ENCODE measurements at regions not wholly inside any gene's neighbourhood (a gene's known extent, or its start where the extent isn't known, plus 50 kb on each side); places are given as distances from the start of the nearest gene placed in this dataset.
"Not testable (repeated sequence)": the region's sequence is repeated elsewhere in the genome, so short reads cannot be mapped to it uniquely, and the experiment has no call there.

DNA sequence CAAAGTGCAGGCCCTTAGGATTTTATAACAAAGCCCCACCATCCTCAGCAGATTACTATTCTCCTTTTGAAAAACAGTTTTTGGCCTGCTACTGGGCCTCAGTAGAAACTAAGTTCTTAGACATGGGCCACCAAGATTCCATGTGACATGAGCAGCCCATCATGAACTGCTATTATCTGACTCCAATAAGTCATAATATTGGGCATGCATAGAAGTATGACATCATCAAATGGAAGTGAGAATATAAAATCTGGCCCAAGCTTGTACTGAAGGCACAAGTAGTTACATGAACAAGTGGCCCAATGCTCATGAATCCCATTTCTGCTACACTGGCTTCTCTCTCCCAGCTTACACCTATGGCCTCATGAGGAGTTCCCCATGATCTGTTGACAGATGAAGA, 404.8 kb downstream of the EPHA5 start:
- DNase-seq (ENCODE audit: low spot score) (no peak), FAIRE-seq (no peak)

DNA sequence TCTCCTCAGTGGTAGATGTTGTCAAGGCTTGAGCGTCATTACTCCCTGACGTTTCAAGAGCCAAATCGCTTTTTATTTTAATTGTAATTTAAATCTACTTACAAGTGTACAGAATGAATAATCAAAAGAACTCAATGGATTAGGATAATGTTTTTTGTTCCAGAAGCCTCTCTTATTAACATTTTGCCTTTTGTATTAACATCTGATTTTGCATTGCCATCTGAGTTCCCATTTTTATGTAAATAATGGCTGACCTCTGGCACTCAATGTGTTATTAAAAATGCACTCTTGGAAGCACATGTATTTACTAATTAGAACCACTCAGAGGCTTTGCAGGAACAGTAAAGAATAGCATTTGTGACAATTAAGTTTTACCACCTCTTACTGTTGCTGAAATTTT, 411.0 kb downstream of the EPHA5 start:
- FAIRE-seq: no peak
- DNase-seq (ENCODE audit: low spot score): no peak

DNA sequence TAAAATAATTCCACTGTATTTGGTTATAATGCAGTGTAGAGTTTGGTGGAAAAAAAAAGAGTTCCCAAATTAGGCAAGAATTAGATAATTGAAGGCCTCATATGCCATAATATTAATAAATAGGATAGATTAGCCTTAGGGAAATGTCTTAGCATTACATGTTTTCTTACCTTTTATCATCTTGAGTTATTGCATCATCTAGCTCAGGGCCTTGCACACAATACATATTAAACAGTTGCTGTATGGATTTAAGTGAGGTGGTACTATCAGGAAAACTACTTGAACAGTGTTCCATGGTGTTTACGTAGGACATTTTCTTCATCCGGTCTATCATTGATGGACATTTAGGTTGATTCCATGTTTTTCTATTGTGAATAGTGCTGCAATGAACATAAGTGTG, 419.4 kb downstream of the EPHA5 start:
- FAIRE-seq (no peak), DNase-seq (ENCODE audit: low spot score) (no peak)

DNA sequence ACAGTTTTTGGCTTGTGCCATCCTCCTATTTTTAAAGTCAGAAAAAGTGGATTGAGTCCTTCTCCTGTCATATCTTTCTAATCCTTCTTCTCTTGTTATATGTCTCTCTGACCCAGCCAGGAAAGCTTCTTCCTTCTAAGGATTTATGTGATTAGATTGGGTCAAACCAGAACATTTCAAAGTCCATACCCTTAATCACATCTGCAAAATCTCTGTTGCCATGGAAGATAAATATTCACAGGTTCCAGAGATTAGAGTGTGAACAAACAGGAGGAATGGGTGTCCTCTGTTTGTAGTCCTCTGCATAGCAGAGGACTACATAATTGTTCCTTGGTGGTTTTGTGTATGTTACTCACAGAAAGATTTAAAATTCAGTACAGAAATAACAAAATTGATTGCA, 421.2 kb downstream of the EPHA5 start:
- DNase-seq (ENCODE audit: low spot score) (no peak), FAIRE-seq (no peak)

DNA sequence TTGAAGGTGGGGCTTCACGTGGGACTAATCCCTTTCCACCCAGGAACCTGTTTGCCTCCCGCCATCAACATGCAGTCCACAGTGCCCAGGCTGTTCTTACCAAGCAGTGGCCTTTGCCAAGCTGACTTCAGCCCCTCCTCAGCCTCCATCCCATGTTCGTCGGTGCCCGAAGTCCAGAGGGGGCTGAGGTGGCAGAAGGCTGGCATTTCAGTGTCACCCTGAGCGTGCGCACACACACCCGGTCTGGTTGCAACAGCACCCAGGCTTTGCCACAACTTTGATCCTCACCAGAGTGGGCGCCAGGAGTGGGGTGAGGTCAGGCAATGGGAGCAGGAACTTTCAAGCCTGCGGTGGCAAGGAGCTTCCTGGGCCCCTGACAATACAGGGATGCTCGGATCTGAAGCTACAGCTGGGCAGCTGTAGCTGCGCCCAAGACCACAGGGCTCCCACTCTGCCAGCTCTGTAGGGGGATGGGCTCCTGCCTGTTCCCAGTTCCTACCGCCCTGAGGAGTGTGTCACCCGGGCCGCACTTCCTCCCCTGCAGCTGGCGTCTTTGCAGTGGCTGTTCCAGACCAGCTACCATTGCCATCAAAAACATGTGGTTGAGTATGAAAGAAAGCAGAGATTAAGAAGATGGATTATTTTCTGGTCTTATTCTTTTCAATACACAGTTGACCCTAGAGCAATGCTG, 428.0 kb downstream of the EPHA5 start:
- no peak for DNase-seq (ENCODE audit: low spot score)
- FAIRE-seq: no peak

DNA sequence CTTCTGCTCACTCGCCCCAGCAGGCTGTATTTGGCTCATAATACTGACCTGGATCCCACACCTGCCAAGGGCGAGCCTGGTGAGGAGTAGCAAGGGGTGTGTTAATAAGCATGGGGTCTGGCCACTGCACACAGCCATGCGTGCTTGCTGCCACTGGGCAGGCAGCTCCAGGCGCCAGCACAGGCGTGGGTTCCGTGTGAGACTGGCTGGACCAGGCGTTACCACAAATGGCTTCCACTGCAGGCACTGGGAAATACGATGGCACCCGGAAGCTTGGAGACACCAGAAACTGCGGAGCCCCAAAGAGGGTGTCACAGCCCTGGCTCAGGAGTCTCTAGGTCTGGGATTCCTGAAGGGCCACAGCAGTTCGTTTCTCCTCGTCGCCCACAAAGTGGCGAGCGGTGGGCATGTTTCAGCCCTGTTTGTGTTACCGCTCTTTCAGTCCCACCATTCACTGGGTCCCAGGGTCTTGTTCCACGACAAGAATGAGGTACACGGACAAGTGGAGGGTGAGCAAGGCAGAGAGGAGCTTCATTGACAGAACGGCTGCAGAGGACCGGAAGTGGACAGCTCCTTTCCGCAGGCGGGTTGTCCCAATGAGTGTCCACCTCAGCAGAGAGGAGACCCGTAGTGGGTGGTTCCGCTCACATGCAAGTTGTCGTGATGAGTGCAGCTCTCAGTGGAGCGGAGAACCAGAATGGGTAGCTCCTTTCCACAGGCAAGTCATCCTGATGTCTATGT, 428.9 kb downstream of the EPHA5 start:
- no peak for FAIRE-seq
- no peak for DNase-seq (ENCODE audit: low spot score)

DNA sequence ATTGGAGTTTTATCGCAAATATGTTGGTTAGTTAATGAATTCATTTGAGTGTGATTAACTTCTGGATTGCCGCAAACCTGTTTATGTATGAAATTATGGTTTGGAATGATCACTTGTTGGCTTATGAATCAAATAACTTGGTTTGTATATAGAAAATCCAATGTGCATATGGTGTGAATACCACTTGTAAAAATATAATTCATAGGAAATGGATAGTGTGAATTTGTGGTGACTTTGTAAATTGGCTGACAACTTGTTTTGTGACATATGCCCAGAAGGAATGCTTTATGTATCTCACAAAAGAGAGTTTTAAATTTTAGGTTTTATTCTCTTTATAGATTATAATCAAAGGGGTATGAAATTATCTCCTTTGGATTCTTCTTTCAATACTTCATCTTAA, 436.2 kb downstream of the EPHA5 start:
- no peak for FAIRE-seq
- no peak for DNase-seq (ENCODE audit: low spot score)

DNA sequence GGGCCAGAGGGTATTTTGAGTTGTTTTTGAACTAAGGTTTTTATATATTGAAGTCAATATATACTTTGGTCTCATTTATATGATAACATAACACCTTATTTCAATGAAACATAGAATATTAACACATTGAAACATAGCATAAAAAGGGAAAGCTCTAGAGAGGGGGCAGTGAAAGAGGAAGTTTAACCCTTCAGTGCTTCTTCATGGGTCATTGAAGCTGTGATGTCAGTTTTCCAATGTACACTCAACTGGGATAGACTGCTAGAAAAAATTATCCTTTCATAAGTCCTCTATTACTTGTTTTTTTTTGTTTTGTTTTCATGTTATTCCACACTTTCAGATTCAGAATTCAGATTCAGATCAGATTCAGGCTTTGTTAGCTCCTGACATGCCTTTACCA, 442.7 kb downstream of the EPHA5 start:
- FAIRE-seq: no peak

DNA sequence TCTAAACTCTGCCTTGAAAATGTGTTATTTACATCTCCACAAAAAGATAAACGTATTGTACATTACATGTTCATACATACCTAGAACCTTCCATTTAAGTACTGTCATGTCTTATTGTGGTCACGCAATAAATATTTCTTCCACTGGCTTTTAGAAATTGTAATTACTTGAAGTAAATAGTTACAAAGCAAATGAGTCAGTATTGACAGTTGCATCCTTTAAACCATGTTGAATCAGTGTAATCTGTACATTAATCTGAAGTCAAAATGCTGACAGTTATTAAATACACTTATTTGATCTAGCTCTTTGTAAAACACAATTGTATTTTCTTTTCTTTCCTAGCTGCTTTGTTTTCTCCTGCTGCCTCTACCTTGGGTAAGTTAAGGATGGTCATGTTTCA, 446.7 kb downstream of the EPHA5 start:
- DNase-seq (ENCODE audit: low spot score): no peak
- no peak for FAIRE-seq

More for the DNA sequence above, 442.7 kb downstream of the EPHA5 start:
- no peak for DNase-seq (ENCODE audit: low spot score)

DNA sequence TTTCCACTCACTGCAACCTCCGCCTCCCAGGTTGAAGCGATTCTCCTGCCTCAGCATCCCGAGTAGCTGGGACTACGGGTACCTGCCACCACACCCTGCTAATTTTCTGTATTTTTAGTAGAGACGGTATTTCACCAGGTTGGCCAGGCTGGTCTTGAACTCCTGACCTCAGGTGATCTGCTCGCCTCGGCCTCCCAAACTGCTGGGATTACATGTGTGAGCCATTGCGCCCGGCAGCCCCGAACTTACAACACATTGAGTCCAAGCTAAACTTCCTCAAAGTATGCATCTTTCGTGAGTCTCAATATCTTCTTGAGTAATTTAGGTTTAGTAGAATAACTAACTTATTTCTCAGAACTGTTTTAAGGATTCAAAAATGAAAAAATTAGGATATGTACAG, 447.2 kb downstream of the EPHA5 start:
- FAIRE-seq; DNase-seq (ENCODE audit: low spot score): not testable (repeated sequence)

DNA sequence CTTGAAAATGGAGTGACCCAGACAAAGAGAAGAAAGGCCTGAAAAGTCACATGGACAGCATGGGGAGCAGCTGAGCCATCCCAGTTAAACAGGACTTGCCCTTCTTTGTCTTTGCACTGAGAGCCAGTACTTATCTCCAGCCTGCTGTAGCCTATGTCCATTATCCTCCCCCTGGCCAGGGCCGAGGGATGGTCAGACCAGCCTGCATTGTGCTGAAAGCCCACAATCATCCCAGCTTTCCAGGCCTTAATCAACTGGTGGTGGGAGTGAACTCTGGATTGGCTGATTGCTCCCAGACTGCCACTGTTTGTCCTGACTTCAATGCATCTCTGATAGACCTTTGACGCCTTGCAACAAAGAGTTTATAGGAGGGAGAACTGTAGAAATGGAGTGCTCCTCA, 453.1 kb downstream of the EPHA5 start:
- no peak for FAIRE-seq
- no peak for DNase-seq (ENCODE audit: low spot score)

DNA sequence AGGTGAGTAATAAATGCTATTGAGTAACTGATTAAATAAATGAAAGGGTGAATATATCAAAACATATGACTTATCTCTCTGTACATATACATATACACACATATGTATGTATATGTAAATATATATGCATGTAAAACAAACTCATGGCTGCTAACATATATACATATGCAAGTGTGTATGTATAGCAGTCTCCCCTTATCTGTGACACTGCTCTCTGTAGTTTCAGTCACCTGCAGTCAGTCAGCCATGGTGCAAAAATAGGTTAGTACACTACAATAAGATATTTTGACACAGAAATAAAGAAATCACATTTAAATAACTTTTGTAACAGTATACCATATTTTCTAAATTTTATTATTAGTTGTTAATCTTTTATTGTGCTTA, 467.4 kb downstream of the EPHA5 start:
- DNase-seq (ENCODE audit: low spot score) (no peak), FAIRE-seq (no peak)

DNA sequence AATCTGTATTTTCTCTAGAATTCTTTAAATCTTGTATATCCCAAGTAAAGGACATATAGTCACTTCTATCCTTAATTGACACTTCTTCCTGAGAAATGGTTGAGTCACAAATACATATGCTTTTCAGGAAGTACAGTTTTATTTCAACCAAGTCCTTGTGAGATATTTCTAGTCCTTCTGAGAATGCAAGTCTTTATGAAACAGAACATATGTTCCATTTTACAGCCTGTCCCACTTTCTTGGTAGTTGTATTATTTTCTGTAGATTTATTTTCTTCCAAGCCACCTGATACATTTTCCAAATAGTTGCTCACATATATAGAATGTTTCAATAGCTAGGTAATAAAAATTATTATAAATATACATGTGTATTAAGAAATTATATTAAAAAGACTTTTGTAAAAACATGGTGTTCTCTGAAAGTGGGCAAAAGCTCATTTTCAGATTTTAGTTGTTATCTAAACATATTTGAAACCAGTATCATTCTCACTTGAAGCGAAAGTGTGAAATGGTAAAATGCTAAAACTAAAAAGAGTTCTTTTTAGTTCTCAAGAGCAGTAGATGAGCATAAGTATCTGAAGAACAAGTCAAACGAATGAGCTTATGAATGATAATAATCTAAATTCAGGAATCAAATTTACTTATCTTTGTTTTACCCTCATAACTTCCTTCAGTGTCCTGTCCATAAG, 468.0 kb downstream of the EPHA5 start:
- FAIRE-seq: no peak
- DNase-seq (ENCODE audit: low spot score): no peak

DNA sequence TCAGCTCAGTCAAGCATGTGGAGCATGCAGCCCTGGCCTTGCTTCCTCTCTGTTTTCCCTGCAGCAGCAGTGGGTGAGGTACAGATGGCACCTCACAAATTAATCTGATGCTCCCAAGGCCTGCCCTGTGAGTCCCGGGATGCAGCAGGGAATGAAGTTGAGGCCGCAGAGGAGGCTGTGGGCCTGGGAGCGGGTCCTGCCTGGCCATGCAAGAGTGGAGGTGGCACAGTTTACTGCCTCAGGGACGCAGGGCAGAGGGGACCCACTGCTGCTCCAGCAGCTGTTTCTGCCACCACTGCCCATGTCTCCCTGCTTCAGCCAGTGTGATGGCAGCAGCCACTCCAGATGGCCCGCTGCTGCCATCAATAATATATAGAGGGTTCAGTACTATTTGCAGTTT, 474.6 kb downstream of the EPHA5 start:
- FAIRE-seq: no peak

DNA sequence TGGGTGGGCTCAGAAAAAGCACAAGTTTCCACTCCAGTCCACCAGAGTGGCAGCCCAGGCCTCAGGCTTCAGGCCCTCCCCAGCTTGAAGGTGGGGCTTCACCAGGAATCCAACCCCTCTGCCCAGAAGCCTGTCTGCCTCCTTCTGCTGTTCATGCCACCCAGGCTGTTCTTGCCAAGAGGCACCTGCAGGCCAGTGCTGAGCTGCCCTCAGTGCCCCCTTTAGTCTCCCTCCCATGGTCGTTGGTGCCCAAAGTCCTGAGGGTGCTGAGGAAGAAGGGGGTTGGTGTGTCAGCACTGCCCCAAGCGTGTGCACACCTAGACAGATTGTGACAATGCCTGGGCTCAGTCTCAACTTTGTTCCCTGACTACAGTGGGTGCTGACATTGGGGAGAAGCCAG, 475.3 kb downstream of the EPHA5 start:
- DNase-seq (ENCODE audit: low spot score): no peak
- FAIRE-seq: no peak

More for the DNA sequence above, 474.6 kb downstream of the EPHA5 start:
- no peak for DNase-seq (ENCODE audit: low spot score)

DNA sequence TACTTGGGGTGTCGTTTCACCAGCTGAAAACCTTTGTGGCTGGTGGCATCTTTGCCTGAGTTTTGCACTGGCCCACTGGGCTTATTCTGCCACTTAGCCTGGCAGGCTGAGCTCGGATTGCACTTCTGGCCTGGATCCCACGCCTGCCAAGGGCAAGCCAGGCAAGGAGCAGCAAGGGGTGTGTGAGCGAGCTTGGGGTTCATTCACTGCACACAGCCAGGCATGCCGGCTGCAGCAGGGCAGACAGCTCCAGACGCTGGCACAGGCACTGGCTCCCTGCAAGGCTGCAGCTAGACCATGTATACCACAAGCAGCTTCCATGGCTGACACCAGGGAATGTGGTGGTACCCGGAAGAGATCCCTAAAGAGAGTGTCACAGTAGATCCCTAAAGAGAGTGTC, 476.3 kb downstream of the EPHA5 start:
- FAIRE-seq: no peak
- DNase-seq (ENCODE audit: low spot score): no peak

DNA sequence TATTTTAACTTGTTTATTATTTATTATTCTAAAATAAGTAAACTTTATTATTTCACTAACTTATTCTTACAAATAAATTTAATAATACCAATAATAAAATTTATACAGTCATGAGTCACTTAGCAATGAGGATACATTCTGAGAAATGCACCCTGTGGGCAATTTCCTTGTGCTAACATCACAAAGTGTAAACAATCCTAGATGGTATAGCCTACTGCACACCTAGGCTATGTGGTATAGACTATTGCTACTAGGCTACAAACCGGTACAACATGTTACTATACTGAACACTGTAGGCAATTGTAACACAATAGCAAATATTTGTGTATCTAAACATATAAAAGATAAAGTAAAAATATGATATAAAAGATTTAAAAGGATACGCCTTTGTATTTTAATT, 479.5 kb downstream of the EPHA5 start:
- no peak for FAIRE-seq

DNA sequence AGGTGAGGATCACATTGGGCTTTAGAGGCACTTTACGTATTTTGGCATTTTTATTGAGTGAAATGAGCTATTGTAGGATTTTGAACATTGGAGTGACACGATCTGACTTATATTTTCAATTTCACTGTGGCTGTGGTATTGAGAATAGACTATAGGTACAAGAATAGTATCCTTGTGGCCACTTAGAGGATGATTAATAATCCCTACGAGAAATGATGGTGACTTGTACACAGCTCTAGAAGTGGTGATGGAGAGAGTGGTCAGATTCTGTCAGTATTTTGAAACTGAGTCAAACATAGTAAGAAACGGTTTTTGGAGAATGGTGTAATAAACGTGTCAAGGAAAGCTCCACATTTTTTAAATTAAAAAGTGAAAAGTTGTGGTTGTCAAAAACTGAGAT, 494.7 kb downstream of the EPHA5 start:
- DNase-seq (ENCODE audit: low spot score) (no peak), FAIRE-seq (no peak)

More for the DNA sequence above, 479.5 kb downstream of the EPHA5 start:
- DNase-seq (ENCODE audit: low spot score): no peak

DNA sequence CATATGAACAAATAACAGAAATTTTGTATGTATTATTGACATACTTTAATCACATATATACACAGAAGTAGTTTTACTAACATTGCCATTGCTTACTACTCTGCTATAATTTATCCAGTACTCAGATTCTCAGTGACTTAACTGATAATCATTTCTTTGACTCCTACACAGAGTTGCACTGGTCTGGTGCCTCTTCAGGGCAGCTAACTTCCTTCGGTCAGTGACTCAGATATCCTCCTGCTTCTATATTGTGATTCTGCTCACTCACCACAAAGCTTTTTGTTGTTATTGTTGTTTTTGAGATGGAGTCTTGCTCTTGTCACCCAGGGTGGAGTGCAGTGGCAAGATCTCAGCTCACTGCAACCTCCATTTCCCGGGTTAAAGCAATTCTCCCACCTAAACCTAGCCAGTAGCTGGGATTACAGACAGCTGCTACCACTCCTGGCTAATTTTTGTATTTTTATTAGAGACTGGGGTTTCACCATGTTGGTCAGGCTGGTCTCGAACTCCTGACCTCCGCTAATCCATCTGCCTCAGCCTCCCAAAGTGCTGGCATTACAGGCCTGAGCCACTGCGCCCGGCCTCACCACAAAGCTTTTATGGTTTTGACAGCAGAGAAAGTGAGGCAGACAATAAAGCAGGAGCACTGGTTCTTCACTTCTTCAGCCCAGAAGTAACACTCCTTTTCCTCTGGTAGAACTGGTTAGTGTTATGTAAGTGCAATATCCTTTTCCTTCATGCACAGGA, 499.3 kb downstream of the EPHA5 start:
- DNase-seq (ENCODE audit: low spot score) (no peak), FAIRE-seq (no peak)

DNA sequence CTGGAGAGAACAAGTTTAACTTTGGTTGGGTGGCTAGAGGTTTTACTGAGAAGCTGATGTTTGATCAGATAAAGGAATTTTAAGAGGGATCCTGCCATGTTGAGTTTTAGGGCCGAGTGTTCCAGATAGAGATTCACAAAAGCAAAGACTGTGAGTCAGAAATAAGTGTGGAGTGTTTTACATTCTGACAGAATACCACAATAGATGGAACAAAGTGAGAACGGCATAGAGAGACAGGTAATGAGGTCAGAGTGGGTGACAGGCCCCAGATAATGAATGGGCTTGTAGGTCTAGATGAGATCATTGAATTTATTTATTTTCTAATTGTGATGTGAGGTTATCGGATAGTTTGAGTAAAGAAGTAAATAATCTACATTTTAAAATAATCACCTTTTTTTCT, 502.6 kb downstream of the EPHA5 start:
- no peak for FAIRE-seq
- no peak for DNase-seq (ENCODE audit: low spot score)

DNA sequence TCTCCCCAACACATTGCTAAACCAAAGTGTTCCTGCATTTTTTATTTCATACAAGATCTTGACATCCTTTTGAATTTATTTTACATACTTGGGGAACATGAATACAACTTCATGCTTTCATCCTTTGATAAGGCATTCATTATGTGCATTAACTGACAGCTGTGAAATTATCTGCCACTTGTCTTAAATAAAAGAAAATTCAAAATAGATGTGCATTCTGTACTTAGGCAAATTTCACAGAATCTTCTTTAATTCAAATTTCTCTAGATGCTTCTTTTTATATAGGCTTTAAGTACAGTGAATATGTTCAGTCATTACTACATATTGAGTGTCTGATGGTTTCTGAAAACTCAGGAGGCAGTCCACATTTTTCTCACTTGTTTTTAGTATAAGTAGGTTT, 518.1 kb downstream of the EPHA5 start:
- DNase-seq (ENCODE audit: low spot score): no peak
- no peak for FAIRE-seq

DNA sequence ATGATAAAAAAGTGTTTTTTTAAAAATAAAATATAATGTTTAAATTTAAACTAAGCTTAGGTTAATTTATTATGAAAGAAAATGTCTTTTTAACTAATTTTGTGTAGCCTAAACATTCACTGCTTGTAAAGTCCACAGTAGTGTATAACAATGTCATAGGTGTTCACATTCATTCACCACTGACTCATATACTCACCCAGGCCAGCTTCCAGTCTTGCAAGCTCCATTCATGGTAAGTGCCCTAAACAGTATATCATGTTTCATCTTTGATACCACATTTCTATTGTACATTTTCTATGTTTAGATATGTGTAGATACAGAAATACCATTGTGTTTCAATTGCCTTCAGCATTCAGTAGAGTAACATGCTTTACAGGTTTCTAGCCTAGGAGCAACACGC, 530.3 kb downstream of the EPHA5 start:
- DNase-seq (ENCODE audit: low spot score) (no peak), FAIRE-seq (no peak)
